ENCODE measurements at regions not wholly inside any gene's neighbourhood (a gene's known extent, or its start where the extent isn't known, plus 50 kb on each side); places are given as distances from the start of the nearest gene placed in this dataset.
A peak's percentile ranks its signal among the peaks of the same experiment; 100 is the strongest.

GRCh38 chr14:89508863-89509262, 91.8 kb upstream of the FOXN3 start:
- H3K9ac ChIP-seq (ENCODE audit: low read length), result no peak overlapping the region
- peaks cover 21% of the 10 kb centered on the region for H4K20me1 ChIP-seq (ENCODE audit: control insufficient read depth, insufficient read depth, low read length, poor library complexity, severe bottlenecking)
- ATAC-seq (ENCODE audit: low read depth) (no peak), DNase-seq (no peak)
- H3K4me2 ChIP-seq (replicated peaks; ENCODE audit: low read depth, low read length, poor library complexity, severe bottlenecking), result no peak overlapping the region
- H3K9me3 Mint-ChIP-seq (ENCODE audit: insufficient read depth), result no peaks in the 10 kb centered on the region
- no peaks in the 10 kb centered on the region for H3K27me3 Mint-ChIP-seq
- CTCF ChIA-PET, result no interaction called here
- no peak overlapping the region for H3K4me3 ChIP-seq (ENCODE audit: control extremely low read depth in 1 of 5, extremely low read depth in 1 of 5, insufficient read depth in 1 of 5, low read depth in 2 of 5, low read length in 4 of 5)
- no peak overlapping the region for H3K27ac ChIP-seq (ENCODE audit: low read length in 2 of 2)
- no peak overlapping the region for H2AFZ ChIP-seq (ENCODE audit: insufficient read depth, low read depth, low read length, poor library complexity, severe bottlenecking)
- H3K4me1 Mint-ChIP-seq, result peaks cover 50% of the 10 kb centered on the region
- no peak for TF ChIP-seq CTCF (IDR thresholded peaks at IDR 0.05)
- TF ChIP-seq EZH2 (IDR thresholded peaks at IDR 0.05; ENCODE audit: borderline replicate concordance, insufficient read depth, low read depth, low read length, poor library complexity, severe bottlenecking), result no peak
- intact Hi-C loops (cut with micrococcal nuclease), result no loop called here
- H3K4me3 Mint-ChIP-seq, result no peak overlapping the region
- no peaks in the 10 kb centered on the region for H3K9me3 ChIP-seq (ENCODE audit: control extremely low read depth in 1 of 3, control insufficient read depth in 2 of 3, insufficient read depth in 1 of 3, low read length in 2 of 3)
- peaks cover 33% of the 10 kb centered on the region for H3K79me2 ChIP-seq (ENCODE audit: control insufficient read depth, insufficient read depth, low read length)
- H3K4me1 ChIP-seq (ENCODE audit: control insufficient read depth in 2 of 2, insufficient read depth in 2 of 2, low read length in 2 of 2), result peaks cover 29 to 33% of the 10 kb centered on the region in 2 donors
- H3K27me3 ChIP-seq (replicated peaks in 1 of 4; ENCODE audit: control extremely low read depth in 1 of 4, control insufficient read depth in 3 of 4, insufficient read depth in 4 of 4, low read length in 3 of 4), result no peaks in the 10 kb centered on the region
- 96% methylated on average over 3 of the region's 3 CpGs for WGBS (ENCODE audit: insufficient coverage)
- H3K36me3 ChIP-seq (replicated peaks in 1 of 2; ENCODE audit: control extremely low read depth in 1 of 2, control insufficient read depth in 1 of 2, extremely low read depth in 1 of 2, insufficient read depth in 2 of 2, low read length in 1 of 2), result no peaks in the 10 kb centered on the region
- POLR2A ChIA-PET, result no interaction called here
- H3K27ac Mint-ChIP-seq, result peak overlapping the region; percentile 8

GRCh38 chr14:89507926-89508460, 91.0 kb upstream of the FOXN3 start:
- DNase-seq, result no peak
- no peak overlapping the region for H3K4me3 ChIP-seq (ENCODE audit: control extremely low read depth in 1 of 5, extremely low read depth in 1 of 5, insufficient read depth in 1 of 5, low read depth in 2 of 5, low read length in 4 of 5)
- TF ChIP-seq EZH2 (IDR thresholded peaks at IDR 0.05; ENCODE audit: borderline replicate concordance, insufficient read depth, low read depth, low read length, poor library complexity, severe bottlenecking), result no peak
- TF ChIP-seq CTCF (IDR thresholded peaks at IDR 0.05), result no peak
- peaks cover 56% of the 10 kb centered on the region for H3K4me1 Mint-ChIP-seq
- H3K27ac ChIP-seq (ENCODE audit: low read length in 2 of 2), result no peak overlapping the region
- peaks cover 27% of the 10 kb centered on the region for H3K79me2 ChIP-seq (ENCODE audit: control insufficient read depth, insufficient read depth, low read length)
- no peaks in the 10 kb centered on the region for H3K27me3 ChIP-seq (replicated peaks in 1 of 4; ENCODE audit: control extremely low read depth in 1 of 4, control insufficient read depth in 3 of 4, insufficient read depth in 4 of 4, low read length in 3 of 4)
- peak overlapping the region; percentile 2 for H3K27ac Mint-ChIP-seq
- peaks cover 23% of the 10 kb centered on the region for H4K20me1 ChIP-seq (ENCODE audit: control insufficient read depth, insufficient read depth, low read length, poor library complexity, severe bottlenecking)
- 90% methylated on average over 2 of the region's 7 CpGs for WGBS (ENCODE audit: insufficient coverage)
- CTCF ChIA-PET, result no interaction called here
- no peak overlapping the region for H3K4me2 ChIP-seq (replicated peaks; ENCODE audit: low read depth, low read length, poor library complexity, severe bottlenecking)
- POLR2A ChIA-PET, result no interaction called here
- H3K4me3 Mint-ChIP-seq, result no peak overlapping the region
- H3K9me3 ChIP-seq (ENCODE audit: control extremely low read depth in 1 of 3, control insufficient read depth in 2 of 3, insufficient read depth in 1 of 3, low read length in 2 of 3), result no peaks in the 10 kb centered on the region
- no peaks in the 10 kb centered on the region for H3K27me3 Mint-ChIP-seq
- no peak for ATAC-seq (ENCODE audit: low read depth)
- H3K4me1 ChIP-seq (ENCODE audit: control insufficient read depth in 2 of 2, insufficient read depth in 2 of 2, low read length in 2 of 2), result peaks cover 35 to 38% of the 10 kb centered on the region in 2 donors
- no peak overlapping the region for H2AFZ ChIP-seq (ENCODE audit: insufficient read depth, low read depth, low read length, poor library complexity, severe bottlenecking)
- H3K9me3 Mint-ChIP-seq (ENCODE audit: insufficient read depth), result no peaks in the 10 kb centered on the region
- no peaks in the 10 kb centered on the region for H3K36me3 ChIP-seq (replicated peaks in 1 of 2; ENCODE audit: control extremely low read depth in 1 of 2, control insufficient read depth in 1 of 2, extremely low read depth in 1 of 2, insufficient read depth in 2 of 2, low read length in 1 of 2)
- intact Hi-C loops (cut with micrococcal nuclease), result no loop called here
- no peak overlapping the region for H3K9ac ChIP-seq (ENCODE audit: low read length)

Measured in B cell (primary cell).